ENCODE measurements at regions not wholly inside any gene's neighbourhood (a gene's known extent, or its start where the extent isn't known, plus 50 kb on each side); places are given as distances from the start of the nearest gene placed in this dataset.

- TF ChIP-seq, protein P1, sequence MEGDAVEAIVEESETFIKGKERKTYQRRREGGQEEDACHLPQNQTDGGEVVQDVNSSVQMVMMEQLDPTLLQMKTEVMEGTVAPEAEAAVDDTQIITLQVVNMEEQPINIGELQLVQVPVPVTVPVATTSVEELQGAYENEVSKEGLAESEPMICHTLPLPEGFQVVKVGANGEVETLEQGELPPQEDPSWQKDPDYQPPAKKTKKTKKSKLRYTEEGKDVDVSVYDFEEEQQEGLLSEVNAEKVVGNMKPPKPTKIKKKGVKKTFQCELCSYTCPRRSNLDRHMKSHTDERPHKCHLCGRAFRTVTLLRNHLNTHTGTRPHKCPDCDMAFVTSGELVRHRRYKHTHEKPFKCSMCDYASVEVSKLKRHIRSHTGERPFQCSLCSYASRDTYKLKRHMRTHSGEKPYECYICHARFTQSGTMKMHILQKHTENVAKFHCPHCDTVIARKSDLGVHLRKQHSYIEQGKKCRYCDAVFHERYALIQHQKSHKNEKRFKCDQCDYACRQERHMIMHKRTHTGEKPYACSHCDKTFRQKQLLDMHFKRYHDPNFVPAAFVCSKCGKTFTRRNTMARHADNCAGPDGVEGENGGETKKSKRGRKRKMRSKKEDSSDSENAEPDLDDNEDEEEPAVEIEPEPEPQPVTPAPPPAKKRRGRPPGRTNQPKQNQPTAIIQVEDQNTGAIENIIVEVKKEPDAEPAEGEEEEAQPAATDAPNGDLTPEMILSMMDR (conservative IDR thresholded peaks at IDR 0.05) = no peak
- TF ChIP-seq ZFX (IDR thresholded peaks at IDR 0.05) = no peak
Measured at GRCh38 chr4:133594390-133595207, 445.5 kb downstream of the PCDH10 start.
